ENCODE measurements at regions not wholly inside any gene's neighbourhood (a gene's known extent, or its start where the extent isn't known, plus 50 kb on each side); places are given as distances from the start of the nearest gene placed in this dataset.

DNA sequence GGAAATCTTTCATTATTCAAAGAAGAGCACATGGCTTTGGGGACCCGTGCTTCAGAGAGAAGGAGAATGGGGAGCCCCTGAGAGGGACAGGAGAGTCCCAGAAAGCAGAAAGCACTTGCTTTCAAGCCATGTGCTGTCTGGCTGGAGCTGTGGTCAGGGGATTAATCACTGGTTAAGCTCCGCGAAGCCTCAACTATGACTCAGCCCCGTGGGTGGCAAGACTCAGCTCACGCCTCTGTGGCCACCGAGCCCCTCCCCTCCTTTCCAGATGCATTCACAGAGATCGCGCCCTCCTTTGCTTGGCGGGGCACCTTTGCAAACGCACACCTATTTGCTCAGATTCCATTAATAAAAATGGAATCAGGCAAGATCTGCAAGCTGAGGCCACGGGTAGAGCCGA lies 202.9 kb upstream of the TCERG1L start:
- Histone ChIP-seq H3K4me3 (ENCODE audit: low read length) (no peak overlapping the region), H3K27ac (ENCODE audit: low read length) (no peak overlapping the region), H3K27me3 (ENCODE audit: control insufficient read depth, insufficient read depth, low read length) (peaks cover 14% of the 10 kb centered on the region), H3K4me1 (ENCODE audit: control insufficient read depth, low read depth, low read length) (peaks cover 5% of the 10 kb centered on the region), H3K9me3 (ENCODE audit: control insufficient read depth, low read depth, low read length) (peaks cover 9% of the 10 kb centered on the region), H3K36me3 (ENCODE audit: control insufficient read depth, low read depth, low read length) (no peaks in the 10 kb centered on the region), H3K9ac (ENCODE audit: low read length) (no peak overlapping the region)

DNA sequence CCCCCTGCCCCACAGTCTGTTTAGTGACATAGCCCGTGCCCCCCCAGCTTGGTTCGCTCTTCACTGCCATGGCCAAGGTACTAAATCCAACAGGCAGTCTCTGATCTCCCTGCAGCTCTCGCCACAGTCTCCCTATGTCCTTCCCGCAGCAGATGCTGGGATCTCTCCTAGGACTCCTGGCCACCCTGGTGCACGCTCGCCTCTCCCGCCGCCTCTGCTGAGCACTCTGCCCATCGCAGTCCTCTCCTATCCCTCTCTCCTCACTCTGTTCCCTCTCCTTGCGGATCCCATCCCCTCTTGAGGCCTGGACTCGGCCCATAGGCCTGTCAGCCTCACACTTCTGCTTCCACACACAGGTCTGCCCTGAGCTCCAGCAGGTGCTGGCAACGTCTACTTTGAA lies 204.8 kb upstream of the TCERG1L start:
- H3K27me3 ChIP-seq (ENCODE audit: control insufficient read depth, insufficient read depth, low read length), result peaks cover 14% of the 10 kb centered on the region
- no peaks in the 10 kb centered on the region for H3K9me3 ChIP-seq (ENCODE audit: control insufficient read depth, low read depth, low read length)

DNA sequence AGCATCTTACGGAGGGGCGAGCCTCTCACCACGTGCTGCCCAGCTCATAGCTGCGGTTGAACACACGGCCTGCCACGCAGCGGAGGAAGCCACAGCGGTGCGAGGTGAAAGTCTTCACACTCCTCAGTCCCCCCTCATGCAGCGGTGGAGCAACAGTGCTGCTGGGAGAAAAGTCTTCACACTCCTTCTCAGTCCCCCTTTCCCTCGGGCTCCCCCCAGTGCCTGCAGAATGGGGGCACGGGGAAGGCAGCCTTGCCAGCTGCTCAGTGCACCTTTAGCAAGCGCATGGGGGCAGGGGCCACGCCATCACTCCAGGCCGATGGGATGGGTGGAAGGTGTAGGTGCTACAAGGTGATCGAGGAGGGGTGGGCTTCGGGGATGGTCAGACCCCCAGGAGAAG lies 206.3 kb upstream of the TCERG1L start:
- H3K9ac ChIP-seq (ENCODE audit: low read length), result no peak overlapping the region
- peaks cover 14% of the 10 kb centered on the region for H3K27me3 ChIP-seq (ENCODE audit: control insufficient read depth, insufficient read depth, low read length)
- H3K4me1 ChIP-seq (ENCODE audit: control insufficient read depth, low read depth, low read length), result peaks cover 5% of the 10 kb centered on the region
- no peak overlapping the region for H3K27ac ChIP-seq (ENCODE audit: low read length)
- H3K4me3 ChIP-seq (ENCODE audit: low read length), result no peak overlapping the region
- no peaks in the 10 kb centered on the region for H3K9me3 ChIP-seq (ENCODE audit: control insufficient read depth, low read depth, low read length)
- H3K36me3 ChIP-seq (ENCODE audit: control insufficient read depth, low read depth, low read length), result no peaks in the 10 kb centered on the region

More for the DNA sequence above, 204.8 kb upstream of the TCERG1L start:
- H3K4me3 ChIP-seq (ENCODE audit: low read length), result no peak overlapping the region
- no peaks in the 10 kb centered on the region for H3K36me3 ChIP-seq (ENCODE audit: control insufficient read depth, low read depth, low read length)
- no peak overlapping the region for H3K27ac ChIP-seq (ENCODE audit: low read length)
- no peak overlapping the region for H3K9ac ChIP-seq (ENCODE audit: low read length)
- H3K4me1 ChIP-seq (ENCODE audit: control insufficient read depth, low read depth, low read length), result peaks cover 5% of the 10 kb centered on the region

DNA sequence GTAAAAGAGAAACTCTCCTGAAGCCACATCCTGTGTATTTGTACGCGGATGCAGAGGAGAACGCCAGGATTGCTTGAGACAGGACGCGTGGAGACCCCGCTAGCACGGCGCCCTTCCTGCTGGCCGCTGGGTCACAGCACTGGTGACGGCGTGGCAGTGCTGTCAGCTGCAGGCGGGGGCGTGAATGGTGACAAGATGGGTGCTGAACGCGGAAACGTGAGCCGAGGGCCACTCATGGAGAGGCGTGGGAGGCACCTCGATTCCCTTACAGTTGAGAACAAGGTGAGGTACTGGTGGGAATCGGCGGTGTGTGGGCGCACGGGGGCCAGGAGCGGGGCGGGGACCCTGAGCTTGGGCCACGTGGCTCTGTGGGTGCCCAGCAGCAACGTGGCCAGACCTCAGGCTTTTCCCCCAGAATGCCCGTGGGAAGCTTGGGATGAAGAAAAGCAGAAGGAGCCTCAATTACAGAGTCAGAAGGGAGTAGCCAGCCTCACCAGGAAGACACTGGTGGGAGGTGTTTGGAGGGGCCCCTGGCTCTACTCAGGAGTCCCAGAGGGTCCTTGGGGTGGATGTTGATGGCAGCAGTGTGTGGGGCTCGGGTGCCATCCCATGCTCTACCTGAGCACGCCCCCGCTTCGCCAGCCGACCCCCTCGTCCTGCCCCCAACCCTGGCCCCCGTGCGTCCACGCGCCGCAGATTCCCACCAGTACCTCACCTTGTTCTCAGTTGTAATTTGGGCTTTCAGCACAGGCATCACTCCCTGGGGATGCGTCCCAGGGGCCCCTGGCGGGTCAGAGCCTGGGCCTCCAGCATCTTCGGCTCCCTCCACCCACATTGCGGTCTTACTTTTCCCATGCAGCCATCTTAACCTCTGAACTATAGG lies 208.4 kb upstream of the TCERG1L start:
- Histone ChIP-seq H3K36me3 (ENCODE audit: control insufficient read depth, low read depth, low read length) (no peaks in the 10 kb centered on the region), H3K27ac (ENCODE audit: low read length) (no peak overlapping the region), H3K4me3 (ENCODE audit: low read length) (no peak overlapping the region), H3K4me1 (ENCODE audit: control insufficient read depth, low read depth, low read length) (no peaks in the 10 kb centered on the region), H3K9me3 (ENCODE audit: control insufficient read depth, low read depth, low read length) (no peaks in the 10 kb centered on the region), H3K9ac (ENCODE audit: low read length) (no peak overlapping the region), H3K27me3 (ENCODE audit: control insufficient read depth, insufficient read depth, low read length) (no peaks in the 10 kb centered on the region)

DNA sequence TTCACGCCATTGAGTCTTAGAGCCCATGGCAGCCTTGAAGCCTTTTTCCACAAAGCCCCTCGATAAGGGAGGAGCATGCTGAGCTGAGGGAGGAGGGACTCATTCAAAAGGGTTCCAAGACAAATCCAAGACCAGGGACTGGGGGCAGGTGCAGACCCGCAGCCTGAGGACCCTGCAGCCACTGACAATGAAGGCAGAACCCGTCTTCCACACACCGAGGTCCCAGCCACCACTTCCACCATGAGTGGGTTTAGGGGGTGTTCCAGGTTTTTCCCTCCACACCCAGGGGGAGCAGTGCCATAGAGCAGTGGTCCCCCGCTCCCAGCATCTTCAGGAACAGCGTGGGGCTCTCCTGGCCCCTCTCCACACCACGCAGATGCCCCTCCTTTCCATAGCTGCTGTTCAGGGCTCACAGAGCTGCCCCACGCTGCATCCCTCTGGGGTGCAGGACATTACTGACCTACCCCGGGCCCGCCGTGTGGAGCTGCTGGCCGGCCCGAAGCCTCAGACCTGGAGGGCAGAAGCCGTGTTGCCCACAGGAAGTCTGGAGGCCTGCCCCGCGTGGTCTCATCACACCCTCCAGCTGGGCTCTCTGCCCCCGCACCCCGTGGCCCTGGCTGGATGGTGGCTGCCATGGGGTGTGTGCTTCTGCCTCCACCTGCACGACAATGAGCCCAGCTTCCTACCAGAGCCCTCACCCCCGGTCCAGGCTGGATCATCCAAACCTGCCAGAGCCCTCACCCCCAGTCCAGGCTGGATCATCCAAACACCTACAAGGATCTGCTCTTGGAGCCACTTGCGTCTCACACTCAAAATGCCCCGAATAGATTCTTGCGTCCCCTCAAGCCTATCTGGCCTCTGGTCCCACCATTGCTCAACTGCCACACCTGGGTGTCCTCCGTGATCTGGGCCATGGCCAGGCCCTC lies 220.0 kb upstream of the TCERG1L start:
- H3K36me3 ChIP-seq (ENCODE audit: control insufficient read depth, low read depth, low read length), result no peaks in the 10 kb centered on the region
- no peaks in the 10 kb centered on the region for H3K9me3 ChIP-seq (ENCODE audit: control insufficient read depth, low read depth, low read length)
- no peaks in the 10 kb centered on the region for H3K27me3 ChIP-seq (ENCODE audit: control insufficient read depth, insufficient read depth, low read length)
- H3K27ac ChIP-seq (ENCODE audit: low read length), result no peak overlapping the region
- H3K4me1 ChIP-seq (ENCODE audit: control insufficient read depth, low read depth, low read length), result no peaks in the 10 kb centered on the region
- no peak overlapping the region for H3K9ac ChIP-seq (ENCODE audit: low read length)
- no peak overlapping the region for H3K4me3 ChIP-seq (ENCODE audit: low read length)

DNA sequence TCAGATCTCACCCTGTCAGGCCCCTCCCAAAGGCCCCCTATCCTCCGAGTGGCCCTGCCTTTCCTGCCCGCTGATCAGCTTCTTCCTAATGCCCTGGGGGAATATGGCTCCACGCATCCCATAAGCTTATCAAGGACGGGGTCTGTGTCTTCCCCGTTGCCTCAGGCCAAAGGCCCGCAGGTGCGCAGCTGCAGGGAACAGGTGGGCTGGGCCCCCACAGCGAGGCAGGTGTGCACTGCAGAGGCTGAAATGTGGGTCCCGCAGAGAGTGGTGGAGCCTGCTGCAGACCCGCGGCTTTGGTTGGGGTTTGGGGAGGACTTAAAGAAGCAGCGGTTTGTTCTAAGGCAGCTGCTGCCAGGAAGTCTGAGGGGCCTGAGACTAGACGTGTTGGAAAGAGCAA lies 220.8 kb upstream of the TCERG1L start:
- Histone ChIP-seq H3K4me3 (ENCODE audit: low read length) (no peak overlapping the region), H3K9me3 (ENCODE audit: control insufficient read depth, low read depth, low read length) (no peaks in the 10 kb centered on the region), H3K4me1 (ENCODE audit: control insufficient read depth, low read depth, low read length) (no peaks in the 10 kb centered on the region), H3K9ac (ENCODE audit: low read length) (no peak overlapping the region), H3K36me3 (ENCODE audit: control insufficient read depth, low read depth, low read length) (no peaks in the 10 kb centered on the region), H3K27ac (ENCODE audit: low read length) (no peak overlapping the region), H3K27me3 (ENCODE audit: control insufficient read depth, insufficient read depth, low read length) (no peaks in the 10 kb centered on the region)

DNA sequence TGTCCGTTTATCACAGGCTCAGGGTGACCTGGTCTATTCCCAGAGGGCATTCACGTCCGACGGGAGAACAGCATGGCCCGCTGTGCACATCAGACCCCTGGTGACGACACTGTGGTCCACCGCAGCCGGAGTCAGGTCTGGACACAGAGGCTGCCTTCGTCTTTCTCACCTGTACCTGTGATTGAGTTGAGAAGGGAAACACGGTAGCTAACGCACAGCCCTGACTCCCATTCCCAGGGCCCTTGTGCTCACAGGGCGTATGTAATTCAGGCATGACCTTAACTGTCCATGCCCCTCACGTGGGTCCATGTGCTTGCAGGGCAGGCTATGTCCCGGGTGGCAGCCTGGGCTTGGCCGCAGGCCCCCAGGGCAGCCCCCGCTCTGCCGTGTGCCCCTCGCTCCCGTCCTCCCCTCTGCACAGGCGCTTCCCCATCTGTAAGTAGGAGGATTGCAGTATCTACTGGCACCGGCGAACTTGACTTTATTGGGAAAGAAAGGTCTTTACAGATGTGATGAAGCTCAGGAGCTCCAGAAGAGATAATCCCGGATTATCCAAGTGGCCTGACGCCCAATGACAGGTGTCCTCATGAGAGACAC lies 221.3 kb upstream of the TCERG1L start:
- no peak overlapping the region for H3K9ac ChIP-seq (ENCODE audit: low read length)
- H3K27me3 ChIP-seq (ENCODE audit: control insufficient read depth, insufficient read depth, low read length), result no peaks in the 10 kb centered on the region
- no peaks in the 10 kb centered on the region for H3K9me3 ChIP-seq (ENCODE audit: control insufficient read depth, low read depth, low read length)
- H3K36me3 ChIP-seq (ENCODE audit: control insufficient read depth, low read depth, low read length), result no peaks in the 10 kb centered on the region
- H3K27ac ChIP-seq (ENCODE audit: low read length), result no peak overlapping the region
- no peak overlapping the region for H3K4me3 ChIP-seq (ENCODE audit: low read length)
- H3K4me1 ChIP-seq (ENCODE audit: control insufficient read depth, low read depth, low read length), result no peaks in the 10 kb centered on the region

DNA sequence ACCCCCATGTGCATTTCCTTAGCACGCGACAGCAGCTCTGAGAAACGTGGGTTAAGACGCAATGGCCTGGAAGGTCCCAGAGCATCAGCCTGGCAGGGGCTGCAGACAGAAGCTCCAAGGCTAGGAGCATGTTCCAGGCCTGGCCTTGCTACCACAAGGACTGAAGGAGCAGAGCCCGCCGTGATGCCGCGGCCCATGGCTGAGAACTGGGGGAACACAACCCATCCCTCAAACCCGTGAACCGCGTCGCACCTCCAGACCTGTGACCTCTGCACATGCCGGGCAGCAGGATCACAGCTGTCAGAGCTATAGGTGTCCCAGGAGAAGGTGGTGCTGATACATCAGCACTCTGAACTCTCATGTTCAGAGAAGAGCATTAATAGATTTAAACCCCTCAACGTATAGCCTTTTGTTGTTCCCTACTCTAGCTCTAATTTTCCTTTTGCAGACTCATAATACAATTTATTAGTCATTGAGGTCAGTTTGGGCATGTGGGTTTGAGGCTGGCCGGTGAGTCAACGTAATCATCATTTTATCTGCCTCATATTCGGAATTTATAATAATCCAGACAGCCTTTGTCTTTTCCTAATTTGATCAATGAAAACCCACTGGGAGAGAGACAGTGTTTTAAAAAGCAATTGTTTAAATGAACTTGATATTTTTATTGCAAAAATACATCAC lies 222.5 kb upstream of the TCERG1L start:
- Histone ChIP-seq H3K27me3 (ENCODE audit: control insufficient read depth, insufficient read depth, low read length) (no peaks in the 10 kb centered on the region), H3K27ac (ENCODE audit: low read length) (no peak overlapping the region), H3K4me3 (ENCODE audit: low read length) (no peak overlapping the region)

DNA sequence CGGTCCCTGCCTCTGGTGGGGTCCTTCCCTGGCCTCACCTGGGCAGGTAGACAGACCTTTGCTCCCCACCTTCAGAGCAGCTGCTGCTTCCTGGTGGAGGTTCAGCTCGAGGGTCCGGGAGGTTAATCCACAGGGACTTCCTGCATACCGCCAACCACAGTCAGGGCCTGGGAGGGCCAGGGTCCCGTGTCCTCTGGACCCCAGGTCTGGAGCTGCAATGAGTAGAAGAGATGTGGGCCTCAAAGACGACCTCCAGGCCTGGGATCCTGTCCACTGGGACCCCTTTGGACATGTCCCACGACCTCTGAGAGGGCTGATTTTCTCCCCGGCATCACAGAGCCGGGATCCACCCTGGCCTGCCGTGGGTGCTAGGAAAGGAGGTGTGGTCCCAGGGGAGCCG lies 223.3 kb upstream of the TCERG1L start:
- Histone ChIP-seq H3K4me1 (ENCODE audit: control insufficient read depth, low read depth, low read length) (no peaks in the 10 kb centered on the region), H3K36me3 (ENCODE audit: control insufficient read depth, low read depth, low read length) (no peaks in the 10 kb centered on the region), H3K4me3 (ENCODE audit: low read length) (no peak overlapping the region), H3K9me3 (ENCODE audit: control insufficient read depth, low read depth, low read length) (no peaks in the 10 kb centered on the region), H3K27me3 (ENCODE audit: control insufficient read depth, insufficient read depth, low read length) (no peaks in the 10 kb centered on the region), H3K27ac (ENCODE audit: low read length) (no peak overlapping the region), H3K9ac (ENCODE audit: low read length) (no peak overlapping the region)

More for the DNA sequence above, 222.5 kb upstream of the TCERG1L start:
- no peaks in the 10 kb centered on the region for H3K36me3 ChIP-seq (ENCODE audit: control insufficient read depth, low read depth, low read length)
- no peak overlapping the region for H3K9ac ChIP-seq (ENCODE audit: low read length)
- no peaks in the 10 kb centered on the region for H3K9me3 ChIP-seq (ENCODE audit: control insufficient read depth, low read depth, low read length)
- H3K4me1 ChIP-seq (ENCODE audit: control insufficient read depth, low read depth, low read length), result no peaks in the 10 kb centered on the region

DNA sequence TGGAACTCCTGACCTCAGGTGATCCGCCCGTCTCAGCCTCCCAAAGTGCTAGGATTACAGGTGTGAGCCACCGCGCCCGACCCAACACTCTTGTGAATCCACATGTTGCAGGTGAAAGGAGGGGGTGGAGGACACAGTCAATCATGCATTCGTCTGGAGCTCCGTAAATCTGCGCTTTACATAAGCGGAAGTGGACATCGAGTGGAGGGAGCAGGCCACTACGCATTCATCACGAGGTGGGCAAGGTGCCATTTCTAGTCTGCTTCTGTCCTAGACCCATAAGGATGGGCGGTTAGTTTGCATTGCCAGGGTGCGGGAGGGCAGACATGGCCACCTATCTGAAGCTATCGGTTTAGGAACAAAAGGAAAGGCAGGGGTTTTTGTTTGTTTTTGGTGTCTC lies 225.2 kb upstream of the TCERG1L start:
- H3K4me3 ChIP-seq (ENCODE audit: low read length), result no peak overlapping the region
- H3K36me3 ChIP-seq (ENCODE audit: control insufficient read depth, low read depth, low read length), result no peaks in the 10 kb centered on the region
- H3K9ac ChIP-seq (ENCODE audit: low read length), result no peak overlapping the region
- H3K27ac ChIP-seq (ENCODE audit: low read length), result no peak overlapping the region
- H3K4me1 ChIP-seq (ENCODE audit: control insufficient read depth, low read depth, low read length), result no peaks in the 10 kb centered on the region
- no peaks in the 10 kb centered on the region for H3K27me3 ChIP-seq (ENCODE audit: control insufficient read depth, insufficient read depth, low read length)
- H3K9me3 ChIP-seq (ENCODE audit: control insufficient read depth, low read depth, low read length), result no peaks in the 10 kb centered on the region

DNA sequence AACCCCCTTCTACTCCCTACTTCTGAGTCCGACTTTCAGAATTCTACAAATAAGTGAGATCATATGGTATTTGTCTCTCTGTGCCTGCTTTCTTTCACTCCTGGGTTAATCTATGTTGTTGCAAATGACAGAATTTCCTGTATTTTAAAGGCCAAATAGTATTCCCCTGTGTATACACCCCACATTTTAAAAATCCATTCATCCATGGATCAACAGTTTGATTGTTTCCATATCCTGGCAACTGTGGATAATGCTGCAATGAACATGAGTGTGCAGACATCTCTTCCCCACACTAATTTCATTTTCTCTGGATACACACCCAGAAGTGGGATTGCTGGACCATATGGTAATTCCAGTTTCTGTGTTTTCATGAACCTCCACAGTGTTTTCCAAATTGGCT lies 225.8 kb upstream of the TCERG1L start:
- Histone ChIP-seq H3K36me3 (ENCODE audit: control insufficient read depth, low read depth, low read length) (no peaks in the 10 kb centered on the region), H3K9me3 (ENCODE audit: control insufficient read depth, low read depth, low read length) (no peaks in the 10 kb centered on the region), H3K4me3 (ENCODE audit: low read length) (no peak overlapping the region), H3K27ac (ENCODE audit: low read length) (no peak overlapping the region), H3K4me1 (ENCODE audit: control insufficient read depth, low read depth, low read length) (no peaks in the 10 kb centered on the region), H3K27me3 (ENCODE audit: control insufficient read depth, insufficient read depth, low read length) (no peaks in the 10 kb centered on the region), H3K9ac (ENCODE audit: low read length) (no peak overlapping the region)

Measured in iPS-18a (cell line).